ENCODE measurements at regions not wholly inside any gene's neighbourhood (a gene's known extent, or its start where the extent isn't known, plus 50 kb on each side); places are given as distances from the start of the nearest gene placed in this dataset.

- TF ChIP-seq CTCF (IDR thresholded peaks at IDR 0.05) (no peak), POLR2A (IDR thresholded peaks at IDR 0.05) (no peak)
Measured at GRCh38 chr3:22249658-22250057, 498.6 kb upstream of the ZNF385D start.
